HT-29 (cell line): ENCODE measurements at regions not wholly inside any gene's neighbourhood (a gene's known extent, or its start where the extent isn't known, plus 50 kb on each side); places are given as distances from the start of the nearest gene placed in this dataset.
"Not testable (repeated sequence)": the region's sequence is repeated elsewhere in the genome, so short reads cannot be mapped to it uniquely, and the experiment has no call there.

Source experiments
- DNase-seq: peaks from one replicate; pipeline ENCODE4 v3.0.0-alpha.2; 2015; ENCODE audit warnings: low spot score

GRCh38 chr2:234375176-234375880, 121.6 kb downstream of the ARL4C start:
- no peak for DNase-seq

- no peak for DNase-seq
Measured at GRCh38 chr2:234374736-234375135, 122.1 kb downstream of the ARL4C start.

- DNase-seq: no peak
Measured at GRCh38 chr2:234374150-234374508, 122.8 kb downstream of the ARL4C start.

GRCh38 chr2:234373481-234374149, 123.3 kb downstream of the ARL4C start:
- no peak for DNase-seq

- no peak for DNase-seq
Measured at GRCh38 chr2:234373060-234373459, 123.8 kb downstream of the ARL4C start.

- DNase-seq: no peak
Measured at GRCh38 chr2:234372506-234372905, 124.4 kb downstream of the ARL4C start.

GRCh38 chr2:234368861-234369261, 128.0 kb downstream of the ARL4C start:
- peak; percentile 45 for DNase-seq

- no peak for DNase-seq
Measured at GRCh38 chr2:234366891-234367290, 130.0 kb downstream of the ARL4C start.

- no peak for DNase-seq
Measured at GRCh38 chr2:234364661-234365060, 132.2 kb downstream of the ARL4C start.

GRCh38 chr2:234363647-234364294, 133.1 kb downstream of the ARL4C start:
- DNase-seq: no peak

- DNase-seq: peak; percentile 76
Measured at GRCh38 chr2:234363011-234363487, 133.8 kb downstream of the ARL4C start.

GRCh38 chr2:234360313-234360975, 136.4 kb downstream of the ARL4C start:
- not testable (repeated sequence) for DNase-seq

GRCh38 chr2:234357666-234358065, 139.2 kb downstream of the ARL4C start:
- no peak for DNase-seq

- DNase-seq: no peak
Measured at GRCh38 chr2:234355808-234356365, 141.0 kb downstream of the ARL4C start.

- no peak for DNase-seq
Measured at GRCh38 chr2:234355021-234355720, 141.7 kb downstream of the ARL4C start.

GRCh38 chr2:234352270-234352669, 144.6 kb downstream of the ARL4C start:
- no peak for DNase-seq

- DNase-seq: not testable (repeated sequence)
Measured at GRCh38 chr2:234351866-234352265, 145.0 kb downstream of the ARL4C start.

GRCh38 chr2:234348081-234348480, 148.8 kb downstream of the ARL4C start:
- no peak for DNase-seq

GRCh38 chr2:234345921-234346320, 151.0 kb downstream of the ARL4C start:
- no peak for DNase-seq

- DNase-seq: no peak
Measured at GRCh38 chr2:234344012-234344411, 152.9 kb downstream of the ARL4C start.

GRCh38 chr2:234343372-234343771, 153.5 kb downstream of the ARL4C start:
- DNase-seq: no peak
